ENCODE measurements at regions not wholly inside any gene's neighbourhood (a gene's known extent, or its start where the extent isn't known, plus 50 kb on each side); places are given as distances from the start of the nearest gene placed in this dataset.

DNA sequence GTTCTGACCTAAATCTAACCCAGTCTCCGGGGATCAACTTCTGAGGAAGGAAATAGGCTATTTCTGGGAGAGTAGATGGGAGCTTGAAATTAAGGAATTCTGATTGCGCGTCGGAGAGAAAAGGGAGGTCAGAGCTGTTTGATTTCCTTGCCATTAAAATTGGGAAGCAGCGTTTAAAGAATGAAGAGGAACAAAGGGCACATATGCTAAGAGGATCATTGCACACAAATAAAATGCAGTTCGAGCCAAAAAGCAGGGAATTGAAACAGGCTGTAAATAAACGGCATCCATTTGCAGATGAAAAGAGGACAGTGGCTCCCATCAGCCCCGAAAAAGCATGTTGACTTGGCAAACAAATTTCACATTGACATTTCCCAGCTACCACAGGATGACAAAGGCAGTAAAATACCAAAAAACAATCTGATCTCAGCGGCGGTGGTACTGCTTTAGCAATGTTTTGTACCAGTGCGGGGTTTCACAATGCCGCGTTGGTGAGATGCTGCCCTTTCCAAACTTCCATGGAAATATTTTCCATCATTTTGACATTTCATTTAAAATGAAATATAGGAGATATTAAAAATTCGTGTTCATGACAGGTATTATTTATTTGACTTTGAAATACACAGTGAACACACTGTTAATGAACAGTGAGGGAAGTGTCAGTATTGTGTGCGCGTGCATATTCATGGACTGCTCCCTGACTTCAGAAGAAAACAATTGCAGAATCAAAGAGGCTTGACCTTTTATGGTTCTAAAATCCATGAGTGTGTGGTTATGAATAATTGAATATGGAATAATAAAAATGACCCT is 108.8 kb downstream of the SQOR start:
- no peak for DNase-seq
- Histone ChIP-seq H3K4me3 (ENCODE audit: insufficient read depth, low read depth, low read length) (no peak overlapping the region), H3K27me3 (ENCODE audit: control insufficient read depth, insufficient read depth, low read length) (no peaks in the 10 kb centered on the region), H3K36me3 (replicated peaks; ENCODE audit: control insufficient read depth, insufficient read depth, low read length) (no peaks in the 10 kb centered on the region)

DNA sequence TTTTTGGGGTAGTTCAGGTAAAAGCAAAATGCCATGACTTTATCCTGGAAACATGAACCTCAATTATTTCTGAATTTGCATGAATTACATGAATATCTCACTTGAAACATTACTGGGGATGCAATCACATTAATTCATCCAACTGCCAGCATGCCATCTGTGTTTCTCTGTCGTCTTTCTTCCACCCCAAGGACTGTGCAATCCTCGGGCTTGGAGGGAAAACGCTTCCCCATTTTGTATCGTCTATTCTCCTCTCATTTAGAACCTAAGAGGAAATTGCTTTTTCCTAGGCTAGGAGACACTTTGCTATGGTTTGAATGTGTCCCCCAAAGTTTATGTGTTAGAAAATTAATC is 109.4 kb downstream of the SQOR start:
- DNase-seq, result no peak
- H3K27me3 ChIP-seq (ENCODE audit: control insufficient read depth, insufficient read depth, low read length), result no peaks in the 10 kb centered on the region
- H3K36me3 ChIP-seq (replicated peaks; ENCODE audit: control insufficient read depth, insufficient read depth, low read length), result no peaks in the 10 kb centered on the region
- H3K4me3 ChIP-seq (ENCODE audit: insufficient read depth, low read depth, low read length), result no peak overlapping the region

DNA sequence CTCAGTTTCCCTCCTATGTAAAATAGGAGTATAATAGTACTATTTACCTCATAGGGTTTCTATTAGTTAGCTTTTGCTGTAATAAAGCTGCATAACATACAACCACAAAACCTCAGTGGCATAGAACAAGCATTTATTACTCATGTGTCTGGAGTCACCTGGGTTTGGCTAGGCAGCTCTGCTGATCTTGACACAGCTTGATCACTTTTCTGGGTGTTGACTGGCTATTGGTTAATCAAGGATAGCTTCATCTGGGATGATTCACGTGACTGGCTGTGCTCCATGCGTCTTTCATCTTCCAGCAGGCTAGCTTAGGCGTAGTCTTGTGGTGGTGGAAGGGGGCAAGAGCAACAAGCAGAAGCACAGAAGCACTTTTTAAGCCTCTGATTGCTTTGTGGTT is 112.6 kb downstream of the SQOR start:
- no peak overlapping the region for H3K4me3 ChIP-seq (ENCODE audit: insufficient read depth, low read depth, low read length)
- H3K36me3 ChIP-seq (replicated peaks; ENCODE audit: control insufficient read depth, insufficient read depth, low read length), result no peaks in the 10 kb centered on the region
- no peak for DNase-seq
- H3K27me3 ChIP-seq (ENCODE audit: control insufficient read depth, insufficient read depth, low read length), result no peaks in the 10 kb centered on the region

DNA sequence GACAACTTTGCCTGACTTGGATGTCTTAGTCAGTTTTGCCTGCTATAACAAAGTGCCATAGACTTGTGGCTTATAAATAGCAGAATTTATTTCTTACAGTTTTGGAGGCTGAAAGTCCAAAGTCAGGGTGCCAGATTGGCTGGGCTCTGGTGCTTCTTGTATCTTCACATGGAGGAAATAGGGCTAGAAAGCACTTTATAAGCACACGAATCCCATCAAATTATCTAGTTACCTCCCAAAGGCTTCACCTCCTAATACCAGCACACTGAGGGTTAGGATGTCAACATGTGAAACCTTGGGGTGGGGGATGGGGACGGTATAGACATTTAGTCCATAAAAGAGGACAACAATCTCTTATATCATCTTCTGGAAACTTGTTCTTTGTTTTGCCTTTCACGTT is 116.8 kb downstream of the SQOR start:
- Histone ChIP-seq H3K4me3 (ENCODE audit: insufficient read depth, low read depth, low read length) (no peak overlapping the region), H3K27me3 (ENCODE audit: control insufficient read depth, insufficient read depth, low read length) (no peaks in the 10 kb centered on the region), H3K36me3 (replicated peaks; ENCODE audit: control insufficient read depth, insufficient read depth, low read length) (no peaks in the 10 kb centered on the region)
- no peak for DNase-seq

DNA sequence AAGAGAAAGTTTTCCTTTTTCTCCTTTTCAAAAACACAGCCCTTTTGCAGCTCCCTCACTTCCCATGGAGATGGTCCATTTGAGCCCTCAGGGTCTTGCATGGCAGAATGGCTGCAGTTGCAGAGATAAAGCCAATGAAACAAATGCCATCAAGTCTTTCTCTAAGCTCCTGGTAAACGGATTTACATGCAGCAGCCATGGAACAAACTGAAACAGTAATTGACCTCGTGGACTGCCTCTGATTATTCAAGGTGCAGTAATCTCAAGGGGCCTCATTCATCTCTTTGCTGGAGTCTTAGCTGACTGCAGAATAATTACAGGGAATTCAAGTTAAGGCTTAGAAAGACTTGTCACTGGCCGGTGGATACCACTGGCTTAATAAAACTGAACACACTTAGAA is 125.1 kb downstream of the SQOR start:
- DNase-seq, result no peak
- H3K36me3 ChIP-seq (replicated peaks; ENCODE audit: control insufficient read depth, insufficient read depth, low read length), result no peaks in the 10 kb centered on the region
- no peaks in the 10 kb centered on the region for H3K27me3 ChIP-seq (ENCODE audit: control insufficient read depth, insufficient read depth, low read length)
- no peak overlapping the region for H3K4me3 ChIP-seq (ENCODE audit: insufficient read depth, low read depth, low read length)

DNA sequence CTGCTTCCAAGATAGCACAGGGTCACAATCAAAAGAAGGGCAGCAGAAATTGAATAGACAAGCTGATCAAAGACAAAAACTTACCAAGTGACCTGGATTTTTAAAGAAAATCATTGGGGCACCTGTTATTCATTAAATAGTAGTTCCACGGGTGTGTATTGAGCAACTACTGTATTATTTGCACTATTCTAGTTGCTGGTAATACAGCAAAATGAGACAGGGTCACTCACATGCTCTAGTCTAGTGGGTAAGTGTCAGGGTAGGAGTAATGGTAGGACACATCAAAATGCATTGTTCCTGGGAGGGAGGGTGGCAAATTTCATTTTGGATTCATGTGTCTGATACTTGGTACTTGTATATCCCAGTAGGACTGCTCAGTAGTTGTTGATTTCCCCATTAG is 127.9 kb downstream of the SQOR start:
- no peak for DNase-seq
- Histone ChIP-seq H3K27me3 (ENCODE audit: control insufficient read depth, insufficient read depth, low read length) (no peaks in the 10 kb centered on the region), H3K4me3 (ENCODE audit: insufficient read depth, low read depth, low read length) (no peak overlapping the region), H3K36me3 (replicated peaks; ENCODE audit: control insufficient read depth, insufficient read depth, low read length) (no peaks in the 10 kb centered on the region)

DNA sequence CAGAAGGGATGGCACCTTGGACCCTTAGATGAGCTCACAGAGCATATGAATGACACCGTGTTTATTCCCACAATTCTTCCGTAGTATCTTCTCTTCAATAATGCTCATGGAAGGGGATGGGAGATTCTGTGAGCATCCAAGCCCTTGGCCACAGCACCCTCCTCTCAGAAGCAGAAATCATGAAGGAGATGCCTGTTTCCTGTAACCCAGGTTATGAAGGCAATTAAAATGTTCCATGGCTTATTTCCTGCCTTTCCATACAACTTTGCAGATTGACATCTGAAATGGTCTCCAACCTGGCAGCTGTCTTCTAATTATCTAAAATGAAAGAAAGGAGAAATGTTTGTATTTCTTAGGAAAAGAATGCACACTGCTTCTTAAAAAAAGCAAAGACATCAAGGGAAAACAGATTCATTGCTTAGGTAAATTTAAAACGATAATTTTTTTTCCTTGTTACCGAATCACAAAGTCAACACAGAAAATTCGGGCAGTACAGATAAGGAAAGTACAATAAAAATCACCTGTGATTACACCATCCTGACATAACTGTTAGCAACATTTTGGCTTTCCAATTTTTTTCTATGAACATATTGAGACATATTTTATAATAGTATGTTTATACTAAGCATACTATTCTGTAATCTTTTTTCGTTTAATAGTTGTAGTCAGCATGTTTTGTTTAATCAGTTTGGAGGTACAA is 128.5 kb downstream of the SQOR start:
- H3K27me3 ChIP-seq (ENCODE audit: control insufficient read depth, insufficient read depth, low read length), result no peaks in the 10 kb centered on the region
- no peaks in the 10 kb centered on the region for H3K36me3 ChIP-seq (replicated peaks; ENCODE audit: control insufficient read depth, insufficient read depth, low read length)
- no peak overlapping the region for H3K4me3 ChIP-seq (ENCODE audit: insufficient read depth, low read depth, low read length)
- DNase-seq, result no peak

DNA sequence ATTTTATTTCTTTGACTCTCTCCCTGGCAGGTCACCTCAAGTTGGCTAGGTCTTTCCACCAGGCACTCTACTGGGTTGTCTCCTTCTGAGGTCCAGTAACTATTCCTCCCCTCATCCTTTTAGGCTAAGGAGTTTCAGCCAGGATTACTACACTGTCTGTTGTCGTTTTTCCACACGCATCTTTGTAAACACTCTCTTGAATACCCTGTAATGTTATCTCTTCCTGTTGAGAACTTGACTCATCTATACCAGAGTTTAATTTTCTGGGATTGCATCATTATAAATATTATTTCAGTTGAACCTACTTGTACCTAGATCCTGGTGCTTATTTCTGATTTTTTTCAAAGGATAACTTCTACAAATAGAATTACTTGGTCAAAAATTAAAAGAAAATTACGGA is 138.3 kb downstream of the SQOR start:
- no peak for DNase-seq

DNA sequence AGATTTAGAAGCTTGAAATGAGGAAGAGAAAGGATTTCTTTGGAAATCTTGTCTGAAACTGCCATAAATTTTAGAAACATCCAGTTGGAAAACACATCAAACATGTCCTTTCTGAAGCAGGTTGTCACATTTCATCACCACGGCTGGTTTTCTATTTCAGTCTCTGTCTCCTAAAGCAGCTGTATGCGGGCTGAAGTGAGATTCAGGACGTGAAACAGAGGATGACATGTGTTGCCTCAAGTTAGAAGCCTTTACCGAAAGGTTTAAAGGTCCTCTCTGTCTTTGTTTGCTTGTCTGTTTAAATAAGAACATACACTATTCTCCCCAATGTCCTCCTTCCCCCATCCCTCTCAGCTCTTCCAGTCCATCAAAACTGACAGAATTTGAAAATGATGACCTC is 141.9 kb downstream of the SQOR start:
- H3K4me3 ChIP-seq (ENCODE audit: insufficient read depth, low read depth, low read length), result no peak overlapping the region
- no peaks in the 10 kb centered on the region for H3K27me3 ChIP-seq (ENCODE audit: control insufficient read depth, insufficient read depth, low read length)
- no peaks in the 10 kb centered on the region for H3K36me3 ChIP-seq (replicated peaks; ENCODE audit: control insufficient read depth, insufficient read depth, low read length)
- no peak for DNase-seq

More for the DNA sequence above, 138.3 kb downstream of the SQOR start:
- Histone ChIP-seq H3K36me3 (replicated peaks; ENCODE audit: control insufficient read depth, insufficient read depth, low read length) (no peaks in the 10 kb centered on the region), H3K4me3 (ENCODE audit: insufficient read depth, low read depth, low read length) (no peak overlapping the region), H3K27me3 (ENCODE audit: control insufficient read depth, insufficient read depth, low read length) (no peaks in the 10 kb centered on the region)

DNA sequence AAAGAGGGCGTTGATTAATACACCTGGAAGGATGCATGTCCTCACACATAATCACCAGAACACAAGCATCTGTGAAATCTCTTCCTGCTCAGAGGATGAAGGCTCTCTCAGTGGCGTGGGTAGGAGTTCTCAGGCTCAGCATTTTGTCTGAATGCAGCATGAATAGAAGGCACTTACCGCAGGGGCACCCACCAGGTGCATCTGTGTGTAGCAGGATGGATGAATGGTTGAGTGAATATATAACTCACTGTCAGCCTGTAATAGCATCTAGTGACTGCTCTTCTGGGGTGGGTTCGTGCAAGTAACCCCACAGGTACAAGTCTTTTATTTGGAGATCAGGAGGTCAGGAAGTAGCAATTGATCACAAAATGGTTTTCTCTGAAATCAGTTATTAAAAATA is 143.0 kb downstream of the SQOR start:
- no peaks in the 10 kb centered on the region for H3K36me3 ChIP-seq (replicated peaks; ENCODE audit: control insufficient read depth, insufficient read depth, low read length)
- no peak overlapping the region for H3K4me3 ChIP-seq (ENCODE audit: insufficient read depth, low read depth, low read length)
- no peaks in the 10 kb centered on the region for H3K27me3 ChIP-seq (ENCODE audit: control insufficient read depth, insufficient read depth, low read length)
- DNase-seq, result no peak

DNA sequence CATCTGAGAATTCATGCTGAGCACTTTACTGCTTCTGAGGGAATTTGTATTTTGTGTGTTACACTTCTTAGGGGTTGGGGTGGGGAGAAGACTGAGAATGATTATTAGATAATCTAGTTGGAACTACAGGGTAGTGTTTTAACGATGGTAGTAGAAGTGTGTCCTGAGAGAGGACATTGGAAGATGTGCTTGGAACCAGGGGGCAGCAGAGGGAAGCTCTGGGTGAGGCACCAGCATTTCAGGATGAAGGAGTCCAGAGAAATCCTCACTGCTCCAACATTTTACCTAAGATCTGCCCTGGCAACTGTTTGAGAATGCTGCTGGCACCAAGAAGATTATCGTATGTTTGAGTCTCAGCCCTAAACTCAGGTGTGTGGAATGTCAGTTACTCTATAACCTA is 145.5 kb downstream of the SQOR start:
- DNase-seq, result peak; percentile 11
- H3K27me3 ChIP-seq (ENCODE audit: control insufficient read depth, insufficient read depth, low read length), result no peaks in the 10 kb centered on the region; the same call in 1 of the 2 replicates
- no peak overlapping the region for H3K4me3 ChIP-seq (ENCODE audit: insufficient read depth, low read depth, low read length)
- no peaks in the 10 kb centered on the region for H3K36me3 ChIP-seq (replicated peaks; ENCODE audit: control insufficient read depth, insufficient read depth, low read length)

DNA sequence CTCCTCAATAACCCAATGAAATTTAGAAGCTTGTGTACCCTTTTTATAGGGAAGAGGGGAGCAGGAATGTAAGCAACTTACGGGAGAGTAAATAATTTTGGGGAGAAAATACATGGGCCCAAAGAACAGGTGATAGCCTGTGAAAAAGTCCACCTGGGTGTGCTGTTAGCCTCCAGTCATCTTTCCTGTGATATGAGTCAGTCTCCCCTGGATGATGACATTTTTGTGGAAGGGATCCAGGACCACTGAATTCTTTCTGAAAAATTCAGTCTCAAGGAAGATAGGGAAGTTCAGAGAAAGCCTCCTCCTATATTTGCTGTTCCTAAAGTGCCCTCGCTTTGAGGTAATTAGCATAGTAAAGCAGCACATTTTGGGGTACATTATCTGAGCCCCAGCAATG is 149.8 kb downstream of the SQOR start:
- Histone ChIP-seq H3K27me3 (ENCODE audit: control insufficient read depth, insufficient read depth, low read length) (no peaks in the 10 kb centered on the region; the same call in 1 of the 2 replicates), H3K4me3 (ENCODE audit: insufficient read depth, low read depth, low read length) (no peak overlapping the region), H3K36me3 (replicated peaks; ENCODE audit: control insufficient read depth, insufficient read depth, low read length) (no peaks in the 10 kb centered on the region)
- DNase-seq, result no peak

DNA sequence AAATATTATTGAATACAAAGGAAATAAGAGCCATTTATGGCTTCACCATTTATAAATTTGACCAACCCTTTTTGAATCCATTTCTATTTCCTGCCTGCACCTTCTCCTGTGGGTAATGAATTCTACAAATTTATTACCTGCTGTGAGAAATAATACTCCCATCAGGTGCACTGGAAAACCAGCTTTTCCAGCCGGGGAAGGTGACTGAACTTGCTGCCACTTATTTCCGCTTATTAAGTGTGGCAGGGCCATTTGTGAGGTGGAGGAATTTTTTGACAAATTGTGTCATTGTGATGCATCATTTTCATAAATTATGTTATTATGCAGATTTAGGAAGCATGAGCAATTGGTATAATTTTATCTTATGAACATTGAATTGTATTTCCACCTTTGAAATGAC is 151.1 kb downstream of the SQOR start:
- H3K36me3 ChIP-seq (replicated peaks; ENCODE audit: control insufficient read depth, insufficient read depth, low read length), result no peaks in the 10 kb centered on the region
- H3K4me3 ChIP-seq (ENCODE audit: insufficient read depth, low read depth, low read length), result no peak overlapping the region
- no peaks in the 10 kb centered on the region; the same call in 1 of the 2 replicates for H3K27me3 ChIP-seq (ENCODE audit: control insufficient read depth, insufficient read depth, low read length)
- DNase-seq, result no peak

DNA sequence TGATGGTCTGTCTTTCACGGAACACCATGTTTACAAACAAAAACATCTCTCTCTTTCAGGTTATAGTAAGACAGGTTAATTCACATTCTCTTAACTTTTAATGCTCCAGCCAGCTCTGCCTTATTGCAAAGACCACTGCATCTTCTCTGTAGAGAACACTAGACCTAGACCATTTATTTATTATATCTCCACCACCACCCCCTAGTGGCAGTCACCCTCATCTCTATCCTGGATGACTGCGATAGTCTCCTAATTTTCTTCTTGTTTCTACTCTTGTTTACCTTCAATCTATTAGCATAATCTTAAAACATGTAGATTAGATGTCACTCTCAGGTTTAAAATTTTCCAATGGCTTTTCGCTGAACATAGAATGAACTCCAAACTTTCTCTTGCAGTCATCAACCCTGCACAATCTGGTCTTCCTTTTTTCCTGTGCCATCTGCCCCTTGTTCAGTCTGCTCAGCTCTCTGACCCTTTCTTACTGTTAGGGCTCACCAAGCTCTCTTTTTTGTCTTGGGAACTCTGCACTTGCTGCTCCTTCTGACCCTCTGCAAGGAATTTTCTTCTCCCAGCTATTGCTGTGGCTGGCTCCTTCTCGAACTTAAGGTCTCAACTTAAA is 155.6 kb downstream of the SQOR start:
- Histone ChIP-seq H3K4me3 (ENCODE audit: insufficient read depth, low read depth, low read length) (no peak overlapping the region), H3K27me3 (ENCODE audit: control insufficient read depth, insufficient read depth, low read length) (no peaks in the 10 kb centered on the region), H3K36me3 (replicated peaks; ENCODE audit: control insufficient read depth, insufficient read depth, low read length) (no peaks in the 10 kb centered on the region)
- DNase-seq, result peak; percentile 53

DNA sequence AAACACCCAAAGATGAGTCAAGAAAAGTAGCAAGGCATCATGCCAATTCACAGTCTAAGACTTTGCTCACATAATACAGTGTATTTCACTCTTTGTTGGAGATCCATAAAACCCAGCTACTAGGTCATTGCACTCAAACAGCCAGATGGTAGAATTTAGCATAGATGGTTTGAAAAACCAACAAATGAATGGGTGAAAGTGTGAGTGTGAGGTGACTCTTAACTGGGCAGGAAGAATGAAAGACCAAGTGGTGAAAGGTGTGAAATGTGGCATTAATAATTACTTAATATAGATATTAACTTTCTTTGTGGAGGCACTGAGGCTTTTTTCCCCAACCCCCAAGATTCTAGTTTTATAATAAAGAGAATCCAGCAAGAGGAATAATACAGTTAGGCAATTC is 159.5 kb downstream of the SQOR start:
- no peak overlapping the region for H3K4me3 ChIP-seq (ENCODE audit: insufficient read depth, low read depth, low read length)
- no peaks in the 10 kb centered on the region for H3K36me3 ChIP-seq (replicated peaks; ENCODE audit: control insufficient read depth, insufficient read depth, low read length)
- H3K27me3 ChIP-seq (ENCODE audit: control insufficient read depth, insufficient read depth, low read length), result no peaks in the 10 kb centered on the region
- DNase-seq, result no peak

Data from H7 (cell line).